ENCODE measurements at regions not wholly inside any gene's neighbourhood (a gene's known extent, or its start where the extent isn't known, plus 50 kb on each side); places are given as distances from the start of the nearest gene placed in this dataset.

DNA sequence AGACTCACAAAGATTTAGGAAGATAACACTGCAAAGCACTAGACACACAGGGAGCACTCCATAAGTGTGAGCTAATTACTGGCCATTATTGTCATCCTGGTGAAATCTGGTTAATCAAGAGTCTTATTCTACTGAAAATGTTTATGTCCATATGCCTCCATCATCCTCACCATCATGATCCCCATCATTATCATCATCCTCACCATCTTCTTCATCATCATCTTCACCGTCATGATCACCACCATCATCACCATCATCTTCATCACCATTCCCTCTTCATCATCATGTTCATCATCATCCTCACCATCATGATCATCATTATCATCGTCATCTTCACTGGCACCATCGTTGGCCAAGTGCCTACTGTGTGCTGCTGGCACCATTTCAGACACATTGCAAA lies 76.3 kb upstream of the CARD11 start:
- TF ChIP-seq, protein P1, sequence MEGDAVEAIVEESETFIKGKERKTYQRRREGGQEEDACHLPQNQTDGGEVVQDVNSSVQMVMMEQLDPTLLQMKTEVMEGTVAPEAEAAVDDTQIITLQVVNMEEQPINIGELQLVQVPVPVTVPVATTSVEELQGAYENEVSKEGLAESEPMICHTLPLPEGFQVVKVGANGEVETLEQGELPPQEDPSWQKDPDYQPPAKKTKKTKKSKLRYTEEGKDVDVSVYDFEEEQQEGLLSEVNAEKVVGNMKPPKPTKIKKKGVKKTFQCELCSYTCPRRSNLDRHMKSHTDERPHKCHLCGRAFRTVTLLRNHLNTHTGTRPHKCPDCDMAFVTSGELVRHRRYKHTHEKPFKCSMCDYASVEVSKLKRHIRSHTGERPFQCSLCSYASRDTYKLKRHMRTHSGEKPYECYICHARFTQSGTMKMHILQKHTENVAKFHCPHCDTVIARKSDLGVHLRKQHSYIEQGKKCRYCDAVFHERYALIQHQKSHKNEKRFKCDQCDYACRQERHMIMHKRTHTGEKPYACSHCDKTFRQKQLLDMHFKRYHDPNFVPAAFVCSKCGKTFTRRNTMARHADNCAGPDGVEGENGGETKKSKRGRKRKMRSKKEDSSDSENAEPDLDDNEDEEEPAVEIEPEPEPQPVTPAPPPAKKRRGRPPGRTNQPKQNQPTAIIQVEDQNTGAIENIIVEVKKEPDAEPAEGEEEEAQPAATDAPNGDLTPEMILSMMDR (IDR thresholded peaks at IDR 0.05; ENCODE audit: low read depth, low read length) = no peak
- no peak overlapping the region for H3K4me3 ChIP-seq (ENCODE audit: low read depth, low read length)

DNA sequence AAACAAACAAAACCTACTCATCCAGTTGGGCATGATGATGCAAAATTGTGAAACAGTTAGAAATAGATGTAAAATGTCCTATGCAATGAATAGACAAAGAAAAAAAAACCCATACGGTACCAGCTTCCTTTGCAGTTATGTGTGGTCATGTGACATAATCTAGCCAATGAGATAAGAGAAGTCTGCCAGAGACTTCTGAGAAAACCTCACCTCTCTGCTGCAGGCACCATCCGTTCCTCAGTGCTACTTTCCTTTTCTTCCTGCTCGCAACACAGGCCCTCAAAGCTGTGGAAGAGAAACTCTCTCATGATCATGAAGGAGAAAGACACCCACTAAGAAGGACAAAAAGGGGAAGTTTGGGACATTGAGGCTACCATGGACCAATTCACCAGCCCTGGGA lies 76.8 kb upstream of the CARD11 start:
- H3K4me3 ChIP-seq (ENCODE audit: low read depth, low read length) = no peak overlapping the region
- TF ChIP-seq, protein P1 (IDR thresholded peaks at IDR 0.05; ENCODE audit: low read depth, low read length) = no peak

DNA sequence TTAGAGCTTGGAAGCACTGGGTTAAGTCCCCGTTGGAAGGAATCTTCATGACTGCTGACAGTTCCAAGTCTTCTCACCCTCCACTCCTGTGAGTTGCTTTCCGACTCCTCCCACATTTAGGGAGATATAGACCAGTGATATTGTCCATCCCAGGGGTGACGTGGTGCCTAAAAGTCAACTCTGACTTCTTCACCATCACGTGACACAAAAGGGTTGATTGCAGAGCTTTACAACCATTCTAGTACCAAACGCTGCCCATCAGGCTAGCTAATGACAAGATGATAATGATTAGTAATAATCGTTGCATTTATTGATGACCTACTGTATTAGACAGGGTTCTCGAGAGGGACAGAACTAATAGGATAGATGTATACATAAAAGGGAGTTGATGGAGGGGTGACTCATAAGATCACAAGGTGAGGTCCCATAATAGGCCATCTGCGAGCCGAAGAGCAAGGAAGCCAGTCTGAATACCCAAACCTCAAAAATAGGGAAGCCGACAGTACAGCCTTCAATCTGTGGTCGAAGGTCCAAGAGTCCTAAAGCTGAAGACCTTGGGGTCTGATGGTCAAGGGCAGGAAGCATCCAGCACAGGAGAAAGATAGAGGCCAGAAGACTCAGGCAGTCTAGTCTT lies 85.3 kb upstream of the CARD11 start:
- H3K4me3 ChIP-seq (ENCODE audit: low read depth, low read length) = no peak overlapping the region
- TF ChIP-seq, protein P1 (IDR thresholded peaks at IDR 0.05; ENCODE audit: low read depth, low read length) = no peak

DNA sequence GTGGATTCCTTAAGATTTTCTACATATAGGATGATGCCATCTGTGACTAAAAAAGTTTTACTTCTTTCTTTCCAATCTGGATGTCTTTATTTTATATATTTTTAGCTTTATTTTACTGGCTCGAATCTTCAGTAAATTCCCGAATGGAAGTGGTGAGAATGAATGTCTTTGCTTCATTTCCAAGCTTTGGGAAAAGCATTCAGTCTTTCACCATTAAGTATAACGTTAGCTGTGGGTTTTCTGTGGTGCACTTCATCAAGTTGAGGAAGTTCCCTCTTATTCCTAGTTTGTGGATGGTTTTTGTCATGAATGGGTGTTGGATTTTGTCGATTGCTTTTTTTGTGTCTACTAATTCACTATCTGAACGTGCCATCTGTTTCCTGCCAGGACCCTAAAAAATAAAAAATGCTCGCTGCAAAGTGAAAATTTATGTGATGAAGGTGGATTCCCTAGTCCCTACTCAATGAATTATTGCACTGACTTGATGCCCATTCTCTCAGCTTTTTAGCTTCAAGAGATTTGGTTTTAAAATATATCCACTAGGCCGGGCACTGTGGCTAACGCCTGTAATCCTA lies 90.2 kb upstream of the CARD11 start:
- no peak overlapping the region for H3K4me3 ChIP-seq (ENCODE audit: low read depth, low read length)
- TF ChIP-seq, protein P1 (IDR thresholded peaks at IDR 0.05; ENCODE audit: low read depth, low read length) = no peak

DNA sequence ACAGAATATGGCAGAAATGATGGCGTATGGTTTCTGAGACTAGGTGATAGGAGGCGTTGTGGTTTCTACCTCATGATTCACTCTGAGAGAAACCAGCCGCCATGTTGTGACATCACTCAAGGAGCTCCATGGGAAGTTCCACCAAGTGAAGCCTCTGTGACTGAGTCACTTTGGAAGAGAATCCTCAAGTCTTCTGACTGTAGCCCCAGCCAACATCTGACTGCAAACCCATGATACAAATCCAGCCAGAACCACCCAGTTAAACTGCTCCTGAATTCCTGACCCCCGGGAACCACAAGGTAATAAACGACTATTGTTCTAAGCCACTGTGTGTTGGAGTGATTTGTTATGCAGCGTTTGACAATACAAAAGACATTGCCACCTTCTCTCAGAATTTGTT lies 91.1 kb upstream of the CARD11 start:
- TF ChIP-seq, protein P1 (IDR thresholded peaks at IDR 0.05; ENCODE audit: low read depth, low read length) = no peak
- no peak overlapping the region for H3K4me3 ChIP-seq (ENCODE audit: low read depth, low read length)

DNA sequence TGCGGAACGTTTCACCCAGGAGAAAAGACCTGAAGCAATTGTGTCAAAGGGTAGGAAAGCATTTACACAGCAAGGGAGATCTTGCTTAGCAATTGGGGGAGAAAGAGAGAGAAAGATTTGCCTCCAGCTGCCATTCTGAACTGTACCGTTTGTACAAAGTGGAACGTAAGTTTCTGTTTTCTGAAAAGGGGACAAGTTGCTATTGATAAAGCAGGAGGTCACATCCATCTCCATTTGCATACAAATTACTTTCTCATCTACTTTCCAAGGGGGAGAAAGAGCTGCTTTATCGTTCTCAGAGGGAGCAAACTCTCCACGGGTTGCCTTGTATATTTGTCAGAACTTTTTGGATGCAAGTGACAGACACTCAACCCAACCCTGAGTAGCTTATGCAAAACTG lies 92.0 kb upstream of the CARD11 start:
- TF ChIP-seq, protein P1 (IDR thresholded peaks at IDR 0.05; ENCODE audit: low read depth, low read length) = no peak
- H3K4me3 ChIP-seq (ENCODE audit: low read depth, low read length) = no peak overlapping the region

DNA sequence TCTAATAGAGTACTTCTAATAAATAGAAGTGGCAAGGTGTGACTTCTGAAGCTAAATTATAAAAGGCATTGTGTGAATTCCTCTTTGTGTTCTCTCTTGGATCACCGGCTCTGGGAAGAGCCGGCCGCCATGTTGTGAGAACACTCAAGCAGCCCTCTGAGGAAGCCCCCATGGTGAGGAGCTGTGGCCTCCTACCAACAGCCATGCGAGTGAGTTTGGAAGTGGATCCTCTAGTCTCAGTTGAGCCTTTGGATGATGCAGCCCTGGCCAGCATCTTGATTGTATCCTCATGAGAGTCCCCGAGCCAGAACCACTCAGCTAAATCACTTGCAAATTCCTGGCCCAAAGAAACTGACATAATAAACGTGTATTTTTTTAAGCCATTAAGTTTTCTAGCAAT lies 94.5 kb upstream of the CARD11 start:
- no peak overlapping the region for H3K4me3 ChIP-seq (ENCODE audit: low read depth, low read length)
- TF ChIP-seq, protein P1 (IDR thresholded peaks at IDR 0.05; ENCODE audit: low read depth, low read length) = no peak
